ENCODE measurements at regions not wholly inside any gene's neighbourhood (a gene's known extent, or its start where the extent isn't known, plus 50 kb on each side); places are given as distances from the start of the nearest gene placed in this dataset.
"Not testable (repeated sequence)": the region's sequence is repeated elsewhere in the genome, so short reads cannot be mapped to it uniquely, and the experiment has no call there.

DNA sequence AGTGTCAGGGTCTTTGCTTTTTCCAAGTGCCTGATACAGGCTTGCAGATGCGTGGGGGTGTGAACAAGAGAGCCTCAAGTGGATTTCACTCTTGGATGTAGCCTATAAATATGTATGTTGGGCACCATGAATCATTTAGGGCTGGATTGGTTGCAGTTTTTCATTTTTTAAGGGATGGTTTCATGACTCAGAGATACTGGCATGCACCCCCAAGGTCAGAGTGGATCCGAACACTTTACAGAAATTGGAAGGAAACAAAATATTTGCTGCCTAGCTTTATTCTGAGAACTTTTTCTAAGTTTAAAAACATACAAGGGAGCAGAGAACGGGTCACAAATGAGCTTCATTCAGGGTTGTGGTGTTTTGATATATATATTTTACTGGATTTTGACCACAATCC is 436.8 kb upstream of the ERCC4 start (continued):
- TF ChIP-seq CEBPZ (IDR thresholded peaks at IDR 0.05; ENCODE audit: borderline replicate concordance, low read depth, low read length) (no peak), NCOA6 (IDR thresholded peaks at IDR 0.05) (no peak), CHAMP1 (IDR thresholded peaks at IDR 0.05) (no peak), WHSC1 (IDR thresholded peaks at IDR 0.05; ENCODE audit: low read length) (no peak), GABPB2 (CRISPR knock-in tag; conservative IDR thresholded peaks at IDR 0.05) (no peak), ZNF134 (CRISPR knock-in tag; conservative IDR thresholded peaks at IDR 0.05) (no peak), KAT7 (CRISPR knock-in tag; IDR thresholded peaks at IDR 0.05; ENCODE audit: borderline replicate concordance) (no peak), SRSF3 (IDR thresholded peaks at IDR 0.05; ENCODE audit: insufficient read depth, low read length) (no peak), RBM34 (IDR thresholded peaks at IDR 0.05; ENCODE audit: borderline replicate concordance, insufficient read depth, low read length) (no peak), EWSR1 (IDR thresholded peaks at IDR 0.05; ENCODE audit: borderline replicate concordance, low read depth, partially characterized antibody) (no peak), SOX6 (IDR thresholded peaks at IDR 0.05) (no peak)
- TF ChIP-seq, protein P1, sequence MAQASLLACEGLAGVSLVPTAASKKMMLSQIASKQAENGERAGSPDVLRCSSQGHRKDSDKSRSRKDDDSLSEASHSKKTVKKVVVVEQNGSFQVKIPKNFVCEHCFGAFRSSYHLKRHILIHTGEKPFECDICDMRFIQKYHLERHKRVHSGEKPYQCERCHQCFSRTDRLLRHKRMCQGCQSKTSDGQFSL (CRISPR knock-in tag; IDR thresholded peaks at IDR 0.05) = no peak
- TF ChIP-seq, protein P1 (tag; IDR thresholded peaks at IDR 0.05) = no peak

- H3K79me2 ChIP-seq (ENCODE audit: control insufficient read depth, insufficient read depth, low read length); in situ Hi-C loops (cut with MboI); H3K4me2 ChIP-seq (ENCODE audit: insufficient read depth, low read length); H4K20me1 ChIP-seq (replicated peaks; ENCODE audit: control insufficient read depth, insufficient read depth, low read length); H3K4me3 ChIP-seq; H3K4me1 ChIP-seq (replicated peaks in 1 of 2; ENCODE audit: control insufficient read depth in 2 of 2, insufficient read depth in 2 of 2, low read length in 2 of 2); H3K27ac ChIP-seq (ENCODE audit: extremely low read depth, low read depth, low read length); FAIRE-seq; CTCF ChIA-PET (ENCODE audit: low intra/inter-chr PET ratio); H2AFZ ChIP-seq (ENCODE audit: low read depth, low read length); POLR2A ChIA-PET; H3K36me3 ChIP-seq (ENCODE audit: control insufficient read depth, insufficient read depth, low read length); DNase-seq (ENCODE audit: extremely low read depth in 1 of 4, low spot score in 3 of 4); H3K9ac ChIP-seq (ENCODE audit: insufficient read depth in 1 of 2, low read depth in 2 of 2, low read length in 2 of 2); ATAC-seq; H3K9me1 ChIP-seq (ENCODE audit: control insufficient read depth, insufficient read depth, low read length); BruUV-seq (replicated peaks); H3K27me3 ChIP-seq (ENCODE audit: control insufficient read depth in 2 of 2, insufficient read depth in 2 of 2, low read length in 2 of 2); H3K9me3 ChIP-seq (replicated peaks; ENCODE audit: control insufficient read depth, insufficient read depth, low read depth, low read length); intact Hi-C loops (cut with micrococcal nuclease): not testable (repeated sequence)
- 0% methylated on average over 3 of the region's 3 CpGs for WGBS (ENCODE audit: insufficient coverage, low coverage, missing lambda C conversion rate)
Measured at GRCh38 chr16:13489416-13489815, 430.5 kb upstream of the ERCC4 start.
